ENCODE measurements at regions not wholly inside any gene's neighbourhood (a gene's known extent, or its start where the extent isn't known, plus 50 kb on each side); places are given as distances from the start of the nearest gene placed in this dataset.

DNA sequence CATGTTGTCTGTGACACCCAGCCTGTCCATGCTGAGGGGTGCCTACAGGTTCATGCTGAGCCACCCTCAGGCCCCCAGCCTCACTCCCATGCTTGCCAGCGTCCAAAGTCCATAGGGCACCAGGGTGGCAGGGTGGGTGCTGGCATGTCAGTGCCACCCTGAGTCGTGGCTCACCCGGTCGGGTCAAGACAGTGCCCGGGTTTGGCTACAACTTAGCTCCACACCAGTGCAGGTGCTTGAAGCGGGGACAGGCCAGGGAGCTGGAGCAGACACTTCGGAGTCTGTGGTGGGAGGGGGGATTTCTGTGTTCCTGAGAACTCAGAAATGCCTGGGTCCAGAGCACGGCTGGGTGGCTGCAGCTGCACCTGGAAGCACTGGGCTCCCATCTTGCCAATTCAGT lies 579.2 kb upstream of the FAM174A start:
- no peak for ATAC-seq (replicated peaks)
- no peaks in the 10 kb centered on the region for H3K36me3 Mint-ChIP-seq (ENCODE audit: low read depth)
- H3K9me3 Mint-ChIP-seq = no peaks in the 10 kb centered on the region
- H3K27me3 Mint-ChIP-seq = no peaks in the 10 kb centered on the region
- no peak overlapping the region for H3K27ac Mint-ChIP-seq
- no peak overlapping the region for H3K4me3 Mint-ChIP-seq
- no peaks in the 10 kb centered on the region for H3K4me1 Mint-ChIP-seq

DNA sequence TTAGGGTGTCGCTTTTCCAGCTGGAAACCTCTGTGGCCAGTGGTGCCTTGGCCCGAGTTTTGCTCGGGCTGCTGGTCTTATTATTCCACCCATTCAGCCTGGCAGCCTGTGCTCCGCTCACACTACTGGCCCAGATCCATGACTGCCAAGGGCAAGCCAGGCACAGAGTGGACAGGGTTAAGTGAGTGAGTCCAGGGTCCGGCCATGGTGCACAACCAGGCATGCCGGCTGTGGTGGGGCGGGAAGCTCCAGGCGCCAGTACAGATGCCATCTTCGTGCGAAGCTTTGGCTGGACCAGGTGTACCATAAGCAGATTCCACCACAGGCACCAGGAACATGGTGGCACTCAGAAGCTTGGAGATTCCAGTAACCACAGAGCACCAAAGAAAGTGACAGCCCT lies 580.2 kb upstream of the FAM174A start:
- no peak for ATAC-seq (replicated peaks)
- H3K4me3 Mint-ChIP-seq = no peak overlapping the region
- H3K4me1 Mint-ChIP-seq = no peaks in the 10 kb centered on the region
- H3K36me3 Mint-ChIP-seq (ENCODE audit: low read depth) = no peaks in the 10 kb centered on the region
- no peaks in the 10 kb centered on the region for H3K27me3 Mint-ChIP-seq
- no peak overlapping the region for H3K27ac Mint-ChIP-seq
- no peaks in the 10 kb centered on the region for H3K9me3 Mint-ChIP-seq

DNA sequence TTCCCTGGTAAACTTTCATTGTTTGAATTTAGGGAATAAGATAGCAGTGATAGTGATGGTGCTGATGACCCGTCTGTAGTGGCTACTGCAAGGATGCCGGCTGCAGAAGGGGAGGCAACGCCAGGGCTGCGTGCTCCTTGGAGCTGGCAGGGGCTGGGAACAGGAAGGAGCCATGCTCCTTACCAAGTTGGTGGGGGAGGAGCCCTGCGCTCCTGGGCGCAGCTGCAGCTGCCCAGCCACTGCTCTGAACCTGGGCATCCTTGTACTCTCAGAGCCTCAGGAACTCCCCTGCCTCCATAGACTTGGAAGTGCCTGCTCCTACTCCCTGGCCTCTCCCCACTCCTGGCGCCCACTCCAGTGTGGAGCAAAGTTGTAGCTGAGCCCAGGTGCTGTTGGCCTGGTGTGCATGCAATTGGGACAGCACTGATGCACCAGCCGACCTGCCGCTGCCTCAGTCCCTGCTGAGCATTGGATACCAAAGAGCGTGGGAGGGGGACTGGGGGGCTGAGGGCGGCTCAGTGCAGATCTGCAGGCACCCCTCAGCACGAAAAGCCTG lies 585.1 kb upstream of the FAM174A start:
- no peaks in the 10 kb centered on the region for H3K36me3 Mint-ChIP-seq (ENCODE audit: low read depth)
- ATAC-seq (replicated peaks) = no peak
- no peak overlapping the region for H3K27ac Mint-ChIP-seq
- H3K9me3 Mint-ChIP-seq = no peaks in the 10 kb centered on the region
- no peaks in the 10 kb centered on the region for H3K4me1 Mint-ChIP-seq
- no peak overlapping the region for H3K4me3 Mint-ChIP-seq
- H3K27me3 Mint-ChIP-seq = no peaks in the 10 kb centered on the region

DNA sequence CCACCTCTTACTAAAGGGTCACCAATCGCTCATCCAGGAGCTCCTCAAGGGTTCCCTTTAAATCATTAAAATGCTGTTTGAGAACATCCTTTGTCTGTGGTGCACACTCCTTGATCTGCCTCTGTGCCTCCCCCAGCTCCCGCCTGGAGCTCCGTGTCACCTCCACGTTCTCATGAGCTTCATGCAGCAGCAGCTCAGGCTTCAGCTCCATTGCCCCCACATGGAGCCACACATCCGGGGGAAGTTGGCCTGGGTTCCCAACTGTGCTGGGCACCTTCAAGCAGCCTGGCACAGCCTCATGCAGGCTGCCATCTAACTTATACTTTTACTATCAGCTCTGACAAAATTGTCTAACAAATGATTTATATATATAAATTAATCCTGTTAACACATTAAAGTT lies 585.8 kb upstream of the FAM174A start:
- Mint-ChIP-seq H3K4me3 (no peak overlapping the region), H3K36me3 (ENCODE audit: low read depth) (no peaks in the 10 kb centered on the region), H3K9me3 (no peaks in the 10 kb centered on the region), H3K27me3 (no peaks in the 10 kb centered on the region), H3K4me1 (no peaks in the 10 kb centered on the region), H3K27ac (no peak overlapping the region)
- ATAC-seq (replicated peaks) = no peak

DNA sequence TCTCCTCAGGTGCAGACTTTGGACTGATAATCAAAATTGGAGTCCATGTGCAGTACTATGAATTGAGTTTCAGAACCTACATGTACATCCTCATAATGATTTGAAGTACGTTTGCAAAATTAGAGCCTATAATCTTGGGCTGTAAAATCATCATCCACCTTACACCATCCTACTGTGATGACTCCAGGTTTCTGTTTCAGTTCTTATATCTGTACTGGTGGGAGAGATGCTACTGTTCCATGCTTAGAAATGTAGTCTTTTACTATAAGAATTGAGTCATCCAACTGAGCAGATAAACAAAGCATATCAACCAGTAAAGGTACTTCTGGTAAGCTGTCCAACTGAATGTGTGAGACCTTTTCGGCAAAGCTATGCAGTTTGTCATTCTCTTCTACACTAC lies 586.3 kb upstream of the FAM174A start:
- no peaks in the 10 kb centered on the region for H3K36me3 Mint-ChIP-seq (ENCODE audit: low read depth)
- no peaks in the 10 kb centered on the region for H3K4me1 Mint-ChIP-seq
- H3K9me3 Mint-ChIP-seq = no peaks in the 10 kb centered on the region
- no peaks in the 10 kb centered on the region for H3K27me3 Mint-ChIP-seq
- H3K27ac Mint-ChIP-seq = no peak overlapping the region
- no peak for ATAC-seq (replicated peaks)
- no peak overlapping the region for H3K4me3 Mint-ChIP-seq

DNA sequence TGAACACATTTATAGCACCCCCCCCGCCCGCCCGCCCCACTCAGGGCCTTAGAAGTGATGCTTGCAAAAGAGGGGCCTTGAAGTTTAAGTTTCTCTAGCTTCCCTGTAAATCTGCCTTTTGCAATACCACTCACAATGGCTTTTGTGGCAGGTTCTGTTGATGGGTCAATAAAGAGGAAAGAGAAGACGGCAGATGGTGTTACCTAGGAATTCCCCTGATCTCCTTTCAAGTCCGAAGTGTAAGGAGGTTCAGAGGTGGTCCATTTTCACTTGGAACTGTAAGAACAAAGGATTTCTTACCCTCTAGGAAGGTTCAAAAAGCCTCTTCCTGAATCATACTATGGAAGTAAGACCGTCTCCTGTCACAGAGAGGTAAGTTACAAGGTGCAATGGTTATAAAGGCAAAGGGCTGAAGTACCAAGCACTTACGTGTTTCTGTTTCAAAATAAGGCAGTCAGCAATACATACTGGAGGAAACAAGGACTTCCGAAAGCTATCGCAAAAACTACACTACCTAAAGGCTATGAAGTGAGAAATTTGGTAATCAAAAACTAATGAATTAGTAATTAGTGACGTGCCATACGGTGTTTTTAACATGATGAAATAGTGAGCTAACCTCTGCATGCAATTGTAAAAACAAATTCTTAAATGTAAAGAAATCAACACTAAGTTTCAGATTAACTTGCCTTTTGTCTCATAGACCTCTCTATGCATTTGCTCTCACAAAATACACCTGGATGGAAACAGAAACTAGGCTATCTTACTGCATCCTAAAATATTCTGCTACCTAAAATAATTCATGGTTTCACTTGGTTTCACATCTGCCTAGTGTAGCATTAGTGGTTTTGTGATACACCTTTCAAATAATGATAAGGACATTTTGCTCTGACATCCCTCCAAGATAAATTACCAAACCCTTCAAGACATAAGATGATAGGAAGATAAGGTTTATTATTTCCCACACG lies 589.4 kb upstream of the FAM174A start:
- no peaks in the 10 kb centered on the region for H3K36me3 Mint-ChIP-seq (ENCODE audit: low read depth)
- no peaks in the 10 kb centered on the region for H3K4me1 Mint-ChIP-seq
- no peak for ATAC-seq (replicated peaks)
- H3K4me3 Mint-ChIP-seq = no peak overlapping the region
- H3K9me3 Mint-ChIP-seq = no peaks in the 10 kb centered on the region
- no peaks in the 10 kb centered on the region for H3K27me3 Mint-ChIP-seq
- H3K27ac Mint-ChIP-seq = no peak overlapping the region

DNA sequence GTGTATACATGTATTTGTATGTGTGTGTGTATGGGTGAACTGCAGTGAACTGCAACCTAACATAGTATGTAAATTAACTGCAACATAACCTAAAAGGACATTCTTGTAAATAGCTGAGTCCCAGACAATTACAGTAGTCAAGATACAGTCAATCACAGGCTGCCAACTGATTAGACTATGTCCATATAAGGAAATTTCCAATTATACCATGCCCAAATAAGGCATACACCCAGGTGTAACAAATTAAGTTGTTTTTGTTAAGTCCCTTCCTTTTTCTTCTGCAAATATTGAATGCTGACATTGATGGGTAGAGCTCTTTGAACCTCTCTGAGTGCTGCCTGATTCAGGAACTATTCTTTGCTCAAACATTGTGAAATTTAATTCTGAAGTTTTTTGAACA lies 594.6 kb upstream of the FAM174A start:
- Mint-ChIP-seq H3K36me3 (ENCODE audit: low read depth) (no peaks in the 10 kb centered on the region), H3K27ac (no peak overlapping the region), H3K4me1 (no peaks in the 10 kb centered on the region), H3K27me3 (no peaks in the 10 kb centered on the region), H3K9me3 (peaks cover 3% of the 10 kb centered on the region), H3K4me3 (no peak overlapping the region)
- no peak for ATAC-seq (replicated peaks)

DNA sequence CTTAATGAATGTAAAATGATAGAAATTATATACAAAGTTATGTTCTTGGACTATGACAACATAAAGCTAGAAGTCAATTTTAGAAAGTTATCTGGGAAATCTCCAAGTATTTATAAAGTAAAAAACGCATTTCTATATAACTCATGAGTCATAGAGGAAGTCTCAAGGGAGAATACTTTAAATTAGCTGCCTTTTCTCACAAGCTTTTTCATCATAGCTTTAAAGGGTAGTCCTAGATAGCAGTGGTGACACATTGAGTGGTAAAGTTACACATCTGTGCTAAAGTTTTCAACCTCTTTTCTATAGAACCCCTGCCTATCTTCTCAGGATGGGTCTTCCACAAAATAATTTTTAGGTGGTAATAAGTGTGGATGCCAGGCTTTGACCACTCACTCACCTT lies 598.3 kb upstream of the FAM174A start:
- Mint-ChIP-seq H3K27ac (no peak overlapping the region), H3K9me3 (peaks cover 3% of the 10 kb centered on the region), H3K27me3 (no peaks in the 10 kb centered on the region), H3K36me3 (ENCODE audit: low read depth) (no peaks in the 10 kb centered on the region), H3K4me1 (no peaks in the 10 kb centered on the region), H3K4me3 (no peak overlapping the region)
- ATAC-seq (replicated peaks) = no peak

DNA sequence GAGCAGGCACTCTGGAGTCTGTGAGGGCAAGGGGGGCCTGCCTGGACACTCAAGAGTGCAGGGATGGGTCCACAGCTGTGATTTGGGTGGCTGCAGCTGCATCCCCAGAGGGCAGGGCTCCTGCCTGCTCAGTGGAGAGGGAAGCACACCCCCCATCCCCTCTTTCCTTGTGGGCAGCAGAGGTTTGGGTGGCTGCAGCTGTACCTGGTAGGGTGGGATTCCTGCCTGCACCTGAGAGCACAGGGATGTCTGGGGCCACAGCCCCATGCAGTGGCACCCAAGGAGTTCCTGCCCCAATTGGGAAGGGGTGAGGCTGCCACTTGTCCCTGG lies 605.4 kb upstream of the FAM174A start:
- Mint-ChIP-seq H3K9me3 (no peaks in the 10 kb centered on the region), H3K4me3 (no peak overlapping the region), H3K36me3 (ENCODE audit: low read depth) (no peaks in the 10 kb centered on the region), H3K4me1 (no peaks in the 10 kb centered on the region), H3K27me3 (no peaks in the 10 kb centered on the region), H3K27ac (no peak overlapping the region)
- no peak for ATAC-seq (replicated peaks)

DNA sequence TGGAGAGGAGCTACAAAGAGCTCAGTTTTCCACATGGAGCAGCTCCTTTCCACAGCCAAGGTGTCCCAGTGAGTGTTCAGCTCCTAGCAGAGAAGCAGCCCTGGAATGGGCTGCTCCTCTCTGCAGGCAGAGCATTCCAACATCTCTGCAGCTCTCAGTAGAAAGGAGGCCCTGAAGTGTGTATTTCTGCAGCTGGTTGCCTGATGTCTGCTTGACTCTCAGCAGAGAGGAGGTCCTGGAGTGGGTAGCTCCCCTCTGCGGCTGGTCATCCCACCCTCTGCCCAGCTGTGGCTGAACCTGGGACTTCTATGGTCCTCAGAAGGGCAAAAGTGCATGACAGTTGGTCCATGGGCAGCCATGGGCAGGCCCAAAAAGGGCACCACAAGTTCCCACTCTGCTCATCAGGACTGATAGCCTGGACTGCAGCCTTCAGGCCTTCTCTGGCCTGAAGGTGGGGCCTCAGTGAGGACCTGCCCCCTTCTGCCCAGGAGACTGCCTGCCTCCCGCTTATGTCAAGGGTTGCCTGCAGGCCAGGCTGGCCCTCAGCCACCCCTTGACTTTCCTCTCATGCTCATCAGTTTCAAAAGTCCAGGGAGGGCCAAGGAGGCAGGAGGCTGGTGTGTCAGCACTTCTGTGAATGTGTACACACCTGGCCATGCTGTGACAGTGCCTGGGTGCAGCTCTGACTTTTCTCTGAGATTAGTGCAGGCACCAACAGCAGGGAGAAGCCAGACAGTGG lies 605.9 kb upstream of the FAM174A start:
- no peaks in the 10 kb centered on the region for H3K27me3 Mint-ChIP-seq
- no peak for ATAC-seq (replicated peaks)

DNA sequence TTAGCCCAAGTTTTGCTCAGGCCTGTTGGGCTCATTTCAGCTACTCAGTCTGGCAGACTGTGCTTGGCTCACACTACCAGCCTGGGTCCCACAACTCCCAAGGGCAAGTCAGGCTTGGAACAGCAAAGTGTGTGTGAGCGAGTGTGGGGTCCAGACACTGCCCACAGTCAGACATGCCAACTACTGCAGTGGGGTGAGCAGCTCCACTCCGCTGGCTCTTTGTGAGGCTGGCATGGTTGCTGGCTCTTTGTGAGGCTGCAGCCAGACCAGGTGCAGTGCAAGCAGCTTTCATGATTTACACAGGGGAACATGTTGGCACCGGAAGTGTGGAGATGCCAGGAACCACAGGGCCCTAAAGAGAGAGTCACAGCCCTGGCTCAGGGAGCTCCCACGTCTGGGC lies 606.7 kb upstream of the FAM174A start:
- Mint-ChIP-seq H3K4me3 (no peak overlapping the region), H3K36me3 (ENCODE audit: low read depth) (no peaks in the 10 kb centered on the region), H3K9me3 (no peaks in the 10 kb centered on the region), H3K27me3 (no peaks in the 10 kb centered on the region), H3K4me1 (no peaks in the 10 kb centered on the region), H3K27ac (no peak overlapping the region)
- no peak for ATAC-seq (replicated peaks)

More for the DNA sequence above, 605.9 kb upstream of the FAM174A start:
- H3K36me3 Mint-ChIP-seq (ENCODE audit: low read depth) = no peaks in the 10 kb centered on the region
- no peak overlapping the region for H3K4me3 Mint-ChIP-seq
- H3K27ac Mint-ChIP-seq = no peak overlapping the region
- H3K4me1 Mint-ChIP-seq = no peaks in the 10 kb centered on the region
- no peaks in the 10 kb centered on the region for H3K9me3 Mint-ChIP-seq

DNA sequence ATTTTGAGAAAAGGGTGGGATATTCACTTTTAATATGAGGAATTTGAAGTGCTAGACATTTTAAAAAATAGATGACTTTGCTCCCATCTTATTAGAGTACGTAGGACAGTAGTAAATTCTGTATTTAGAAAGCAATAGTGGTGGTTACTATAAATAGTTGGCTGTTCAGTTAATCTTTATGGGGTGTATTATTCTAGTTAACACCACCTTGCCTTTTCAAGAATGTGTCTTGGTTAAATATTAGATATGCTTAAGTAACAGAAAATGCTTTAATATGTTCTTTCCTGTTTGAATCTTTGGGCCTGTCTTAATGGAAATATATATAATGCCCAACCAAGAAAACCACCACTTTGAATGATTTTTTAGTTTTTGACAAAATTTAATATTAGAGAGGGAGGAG lies 608.7 kb upstream of the FAM174A start:
- H3K27me3 Mint-ChIP-seq = no peaks in the 10 kb centered on the region
- no peak overlapping the region for H3K4me3 Mint-ChIP-seq
- no peaks in the 10 kb centered on the region for H3K9me3 Mint-ChIP-seq
- no peaks in the 10 kb centered on the region for H3K4me1 Mint-ChIP-seq
- no peak for ATAC-seq (replicated peaks)
- no peak overlapping the region for H3K27ac Mint-ChIP-seq
- H3K36me3 Mint-ChIP-seq (ENCODE audit: low read depth) = no peaks in the 10 kb centered on the region

DNA sequence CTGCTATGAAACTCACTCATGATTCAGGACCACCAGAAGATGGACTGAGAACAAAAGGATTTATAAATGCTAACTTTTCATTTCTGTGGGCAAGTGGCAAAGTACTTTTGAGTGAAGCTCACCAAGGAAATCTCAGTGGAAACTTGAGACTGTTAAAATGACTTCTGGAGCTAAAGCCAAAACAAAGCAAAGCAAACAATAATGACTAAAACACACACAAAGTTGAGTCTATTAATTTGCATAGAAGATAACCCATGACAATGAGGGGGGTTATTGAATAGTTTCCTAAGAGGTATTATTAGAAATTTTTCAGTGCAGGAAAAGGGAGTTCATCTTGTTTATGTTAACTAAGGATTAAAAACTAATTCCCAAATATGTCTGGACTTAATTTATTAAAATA lies 612.8 kb upstream of the FAM174A start:
- Mint-ChIP-seq H3K9me3 (no peaks in the 10 kb centered on the region), H3K36me3 (ENCODE audit: low read depth) (no peaks in the 10 kb centered on the region), H3K4me1 (no peaks in the 10 kb centered on the region), H3K27me3 (no peaks in the 10 kb centered on the region), H3K4me3 (no peak overlapping the region), H3K27ac (no peak overlapping the region)
- no peak for ATAC-seq (replicated peaks)

DNA sequence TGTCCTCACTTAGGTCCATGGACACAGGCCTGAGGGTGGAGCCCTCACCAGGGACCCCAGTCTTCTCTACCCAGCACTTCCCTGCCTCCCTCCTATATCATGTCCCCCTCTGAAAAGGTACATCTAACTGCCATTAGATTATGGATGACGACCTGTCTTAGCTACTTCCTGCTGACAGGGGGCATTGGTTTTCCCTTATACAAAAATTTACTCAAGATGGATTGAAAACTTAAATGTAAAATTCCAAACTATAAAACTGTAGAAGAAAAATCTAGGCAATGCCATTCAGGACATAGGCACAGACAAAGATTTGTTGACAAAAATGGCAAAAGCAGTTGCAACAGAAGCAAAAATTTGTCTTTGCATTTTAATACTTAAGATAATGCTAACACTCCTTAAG lies 623.2 kb upstream of the FAM174A start:
- Mint-ChIP-seq H3K4me3 (no peak overlapping the region), H3K9me3 (no peaks in the 10 kb centered on the region), H3K27me3 (no peaks in the 10 kb centered on the region), H3K4me1 (no peaks in the 10 kb centered on the region), H3K27ac (no peak overlapping the region), H3K36me3 (ENCODE audit: low read depth) (no peaks in the 10 kb centered on the region)
- ATAC-seq (replicated peaks) = no peak

DNA sequence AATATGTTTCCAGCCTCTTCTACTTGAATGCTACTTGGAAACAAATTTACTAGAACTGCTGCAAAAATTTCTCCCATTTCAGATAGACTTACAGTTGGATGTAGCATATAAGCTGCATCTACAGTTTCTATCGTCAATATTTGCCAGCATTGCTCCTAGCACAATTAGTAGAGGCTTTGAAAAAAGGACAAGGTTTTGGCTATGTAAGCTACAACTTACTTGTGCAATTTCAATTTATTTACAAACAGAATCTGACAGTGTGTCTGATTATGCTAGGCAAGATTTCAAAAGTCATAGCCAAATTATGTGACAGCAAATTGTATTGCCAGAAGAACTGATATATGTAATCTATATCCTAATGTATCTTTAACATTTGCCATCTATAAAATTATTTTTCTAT lies 628.4 kb upstream of the FAM174A start:
- H3K4me1 Mint-ChIP-seq = no peaks in the 10 kb centered on the region
- no peaks in the 10 kb centered on the region for H3K27me3 Mint-ChIP-seq
- H3K4me3 Mint-ChIP-seq = no peak overlapping the region
- H3K36me3 Mint-ChIP-seq (ENCODE audit: low read depth) = no peaks in the 10 kb centered on the region
- no peak for ATAC-seq (replicated peaks)
- no peak overlapping the region for H3K27ac Mint-ChIP-seq
- no peaks in the 10 kb centered on the region for H3K9me3 Mint-ChIP-seq

Measured in activated T-helper 17 cell treated with anti-CD3 and anti-CD28 coated beads, Interleukin-2, amount 50 U/mL, for 72 hours (primary cell).